HG03432 (cell line): ENCODE measurements at regions not wholly inside any gene's neighbourhood (a gene's known extent, or its start where the extent isn't known, plus 50 kb on each side); places are given as distances from the start of the nearest gene placed in this dataset.
"Not testable (repeated sequence)": the region's sequence is repeated elsewhere in the genome, so short reads cannot be mapped to it uniquely, and the experiment has no call there.

Experiments
- ATAC-seq: cut with Tn5 transposase; IDR thresholded peaks from one replicate; pipeline ENCODE4 v1.9.1; 2021; ENCODE audit warnings: mild to moderate bottlenecking, moderate library complexity; ENCODE audit not compliant: unreplicated experiment

GRCh38 chr7:81079746-81080145, 160.9 kb upstream of the SEMA3C start:
- no peak for ATAC-seq

GRCh38 chr7:81075150-81075549, 156.3 kb upstream of the SEMA3C start:
- no peak for ATAC-seq

GRCh38 chr7:81074406-81074805, 155.6 kb upstream of the SEMA3C start:
- no peak for ATAC-seq

GRCh38 chr7:81073931-81074251, 155.0 kb upstream of the SEMA3C start:
- ATAC-seq, result no peak

GRCh38 chr7:81070956-81071355, 152.1 kb upstream of the SEMA3C start:
- no peak for ATAC-seq

GRCh38 chr7:81066797-81067196, 147.9 kb upstream of the SEMA3C start:
- ATAC-seq, result no peak

GRCh38 chr7:81064426-81064825, 145.6 kb upstream of the SEMA3C start:
- no peak for ATAC-seq

- ATAC-seq, result no peak
Measured at GRCh38 chr7:81062755-81063154, 143.9 kb upstream of the SEMA3C start.

- ATAC-seq, result not testable (repeated sequence)
Measured at GRCh38 chr7:81057469-81057868, 138.6 kb upstream of the SEMA3C start.

- ATAC-seq, result no peak
Measured at GRCh38 chr7:81053623-81054022, 134.8 kb upstream of the SEMA3C start.

GRCh38 chr7:81051811-81052413, 133.1 kb upstream of the SEMA3C start:
- no peak for ATAC-seq

- no peak for ATAC-seq
Measured at GRCh38 chr7:81045491-81046030, 126.7 kb upstream of the SEMA3C start.

- ATAC-seq, result not testable (repeated sequence)
Measured at GRCh38 chr7:81042646-81043045, 123.8 kb upstream of the SEMA3C start.

GRCh38 chr7:81040496-81040895, 121.6 kb upstream of the SEMA3C start:
- no peak for ATAC-seq

- no peak for ATAC-seq
Measured at GRCh38 chr7:81036871-81037270, 118.0 kb upstream of the SEMA3C start.

GRCh38 chr7:81036057-81036456, 117.2 kb upstream of the SEMA3C start:
- ATAC-seq, result no peak

- ATAC-seq, result no peak
Measured at GRCh38 chr7:81031996-81032395, 113.1 kb upstream of the SEMA3C start.

- no peak for ATAC-seq
Measured at GRCh38 chr7:81031243-81031642, 112.4 kb upstream of the SEMA3C start.

- no peak for ATAC-seq
Measured at GRCh38 chr7:81030472-81030871, 111.6 kb upstream of the SEMA3C start.

GRCh38 chr7:81029511-81029910, 110.7 kb upstream of the SEMA3C start:
- no peak for ATAC-seq

- no peak for ATAC-seq
Measured at GRCh38 chr7:81025360-81025759, 106.5 kb upstream of the SEMA3C start.

- no peak for ATAC-seq
Measured at GRCh38 chr7:81014908-81015307, 96.1 kb upstream of the SEMA3C start.

- no peak for ATAC-seq
Measured at GRCh38 chr7:81014266-81014665, 95.4 kb upstream of the SEMA3C start.
